MG63 (cell line): ENCODE measurements at regions not wholly inside any gene's neighbourhood (a gene's known extent, or its start where the extent isn't known, plus 50 kb on each side); places are given as distances from the start of the nearest gene placed in this dataset.

Experiments used
- DNase-seq: peaks from one replicate; pipeline ENCODE4 v3.0.0-alpha.2; 2020
- H3K27me3 ChIP-seq: fragments of 250-450 bp; sonication (Bioruptor Pico); 2 replicates; pipeline ENCODE4 v1.5.1; 2020; ENCODE audit warnings: mild to moderate bottlenecking, moderate library complexity
- H3K36me3 ChIP-seq: fragments of 250-450 bp; sonication (Bioruptor Pico); 2 replicates; pipeline ENCODE4 v1.5.1; 2020; ENCODE audit warnings: mild to moderate bottlenecking, moderate library complexity
- H3K4me3 ChIP-seq: fragments of 250-450 bp; sonication (Bioruptor Pico); 2 replicates; pipeline ENCODE4 v1.5.1; 2020; ENCODE audit warnings: mild to moderate bottlenecking, moderate library complexity
- H3K9me3 ChIP-seq: fragments of 250-450 bp; sonication (Bioruptor Pico); 2 replicates; pipeline ENCODE4 v1.5.1; 2020; ENCODE audit warnings: mild to moderate bottlenecking, moderate library complexity

GRCh38 chr1:232883992-232884661 lies 66.3 kb upstream of the NTPCR start:
- no peak for DNase-seq
- peaks cover 3% of the 10 kb centered on the region; the same call in 1 of the 2 replicates for H3K9me3 ChIP-seq
- no peak overlapping the region for H3K4me3 ChIP-seq
- H3K36me3 ChIP-seq: no peaks in the 10 kb centered on the region
- H3K27me3 ChIP-seq: no peaks in the 10 kb centered on the region

- H3K36me3 ChIP-seq: no peaks in the 10 kb centered on the region
Measured at GRCh38 chr1:232886271-232886670, 64.1 kb upstream of the NTPCR start.

GRCh38 chr1:232890340-232890943 lies 60.0 kb upstream of the NTPCR start:
- no peaks in the 10 kb centered on the region for H3K27me3 ChIP-seq
- H3K4me3 ChIP-seq: no peak overlapping the region
- no peak for DNase-seq
- H3K9me3 ChIP-seq: peaks cover 7% of the 10 kb centered on the region; the same call in 1 of the 2 replicates
- H3K36me3 ChIP-seq: no peaks in the 10 kb centered on the region

More at GRCh38 chr1:232886271-232886670, 64.1 kb upstream of the NTPCR start:
- no peak overlapping the region for H3K4me3 ChIP-seq
- DNase-seq: no peak
- no peaks in the 10 kb centered on the region for H3K27me3 ChIP-seq
- no peaks in the 10 kb centered on the region; the same call in 1 of the 2 replicates for H3K9me3 ChIP-seq

GRCh38 chr1:232891071-232891470 lies 59.3 kb upstream of the NTPCR start:
- Histone ChIP-seq H3K9me3 (peaks cover 7% of the 10 kb centered on the region; the same call in 1 of the 2 replicates), H3K4me3 (no peak overlapping the region), H3K36me3 (no peaks in the 10 kb centered on the region), H3K27me3 (no peaks in the 10 kb centered on the region)
- peak; percentile 52 for DNase-seq

GRCh38 chr1:232891656-232892317 lies 58.6 kb upstream of the NTPCR start:
- Histone ChIP-seq H3K9me3 (peaks cover 7% of the 10 kb centered on the region; the same call in 1 of the 2 replicates), H3K4me3 (no peak overlapping the region), H3K36me3 (no peaks in the 10 kb centered on the region), H3K27me3 (no peaks in the 10 kb centered on the region)
- DNase-seq: no peak

GRCh38 chr1:232893481-232894313 lies 56.7 kb upstream of the NTPCR start:
- Histone ChIP-seq H3K9me3 (peaks cover 7% of the 10 kb centered on the region; the same call in 1 of the 2 replicates), H3K4me3 (no peak overlapping the region), H3K36me3 (no peaks in the 10 kb centered on the region), H3K27me3 (no peaks in the 10 kb centered on the region)
- DNase-seq: no peak

- H3K27me3 ChIP-seq: no peaks in the 10 kb centered on the region
- DNase-seq: peak; percentile 55
- no peak overlapping the region for H3K4me3 ChIP-seq
- no peaks in the 10 kb centered on the region for H3K36me3 ChIP-seq
- H3K9me3 ChIP-seq: peaks cover 7% of the 10 kb centered on the region; the same call in 1 of the 2 replicates
Measured at GRCh38 chr1:232894436-232894835, 56.0 kb upstream of the NTPCR start.

- no peaks in the 10 kb centered on the region for H3K9me3 ChIP-seq
- DNase-seq: no peak
- no peaks in the 10 kb centered on the region for H3K36me3 ChIP-seq
- H3K4me3 ChIP-seq: no peak overlapping the region
- no peaks in the 10 kb centered on the region for H3K27me3 ChIP-seq
Measured at GRCh38 chr1:232897949-232898465, 52.4 kb upstream of the NTPCR start.

- no peak overlapping the region for H3K4me3 ChIP-seq
- no peaks in the 10 kb centered on the region for H3K9me3 ChIP-seq
- no peaks in the 10 kb centered on the region for H3K27me3 ChIP-seq
- no peaks in the 10 kb centered on the region for H3K36me3 ChIP-seq
- no peak for DNase-seq
Measured at GRCh38 chr1:232899268-232899667, 51.1 kb upstream of the NTPCR start.

- Histone ChIP-seq H3K9me3 (no peaks in the 10 kb centered on the region), H3K27me3 (no peaks in the 10 kb centered on the region), H3K36me3 (no peaks in the 10 kb centered on the region), H3K4me3 (no peak overlapping the region)
- no peak for DNase-seq
Measured at GRCh38 chr1:232899839-232900238, 50.6 kb upstream of the NTPCR start.
